SK-N-SH (cell line): ENCODE measurements at regions not wholly inside any gene's neighbourhood (a gene's known extent, or its start where the extent isn't known, plus 50 kb on each side); places are given as distances from the start of the nearest gene placed in this dataset.

Experiments used
- CTCF ChIA-PET: fragments of 300-600, 350-600 bp; formaldehyde crosslinking; extraction: SDS; loops from one replicate; lab custom pipeline; 2021; lab: Yijun Ruan, JAX
- POLR2A ChIA-PET: fragments of 350-600 bp; sonication (Branson Sonifier 250); formaldehyde crosslinking; extraction: SDS; loops from one replicate; lab custom pipeline; 2020; ENCODE audit warnings: antibody characterized with exemption, inconsistent platforms; lab: Yijun Ruan, JAX
- DNase-seq: peaks from one replicate; pipeline ENCODE4 v3.0.0; 2012
- H2AFZ ChIP-seq: fragments of 200-600 bp; sonication (generic); 2 replicates; pipeline ENCODE4 v1.8.1; 2016; ENCODE audit warnings: antibody characterized with exemption, mild to moderate bottlenecking, low read depth
- H3F3A ChIP-seq: fragments of 200-600 bp; sonication (generic); replicated peaks from 2 replicates; pipeline ENCODE3; 2016; ENCODE audit warnings: antibody characterized with exemption, mild to moderate bottlenecking; ENCODE audit not compliant: insufficient read depth
- H3K27ac ChIP-seq, 2 experiments: fragments of 200-500 bp in 1 of 2; fragments of 200-600 bp in 1 of 2; sonication (Bioruptor generic) in 1 of 2; sonication (generic), shearing (Covaris generic) in 1 of 2; 2 replicates each; pipeline versions ENCODE4 v1.5.1 to v1.6.1; 2014 to 2016; ENCODE audit warnings: low read depth in 2 of 2, inconsistent platforms in 1 of 2, low read length in 1 of 2, mild to moderate bottlenecking in 1 of 2, mixed read lengths in 1 of 2
- H3K27me3 ChIP-seq: fragments of 200-600 bp; sonication (generic), shearing (Covaris generic); 2 replicates; pipeline ENCODE4 v1.6.1; 2016; ENCODE audit warnings: mixed run types; ENCODE audit not compliant: insufficient read depth
- H3K36me3 ChIP-seq, 2 experiments: fragments of 200-500 bp in 1 of 2; fragments of 200-600 bp in 1 of 2; sonication (Bioruptor generic) in 1 of 2; sonication (generic) in 1 of 2; replicated peaks in 1 of 2; 2 replicates each; pipeline versions ENCODE3 to v1.5.1; 2014 to 2016; ENCODE audit warnings: low read length in 1 of 2, mild to moderate bottlenecking in 1 of 2; ENCODE audit not compliant: insufficient read depth in 2 of 2, control insufficient read depth in 1 of 2
- H3K4me1 ChIP-seq, 2 experiments: fragments of 200-500 bp in 1 of 2; fragments of 200-600 bp in 1 of 2; sonication (Bioruptor generic) in 1 of 2; sonication (generic), shearing (Covaris generic) in 1 of 2; 2 replicates each; pipeline versions ENCODE4 v1.5.1 to v1.6.1; 2014 to 2016; ENCODE audit warnings: low read depth in 1 of 2, low read length in 1 of 2, mixed run types in 1 of 2; ENCODE audit not compliant: insufficient read depth in 2 of 2, control insufficient read depth in 1 of 2
- H3K4me2 ChIP-seq: fragments of 200-600 bp; sonication (generic), shearing (Covaris generic); 2 replicates; pipeline ENCODE4 v1.6.1; 2017; ENCODE audit warnings: mixed run types
- H3K4me3 ChIP-seq, 2 experiments: fragments of 200-500 bp in 1 of 2; fragments of 200-600 bp in 1 of 2; sonication (Bioruptor generic) in 1 of 2; sonication (generic), shearing (Covaris generic) in 1 of 2; 2 replicates each; pipeline versions ENCODE4 v1.5.1 to v1.8.1; 2014 to 2016; ENCODE audit warnings: low read depth in 2 of 2, inconsistent platforms in 1 of 2, low read length in 1 of 2, mild to moderate bottlenecking in 1 of 2, mixed read lengths in 1 of 2, moderate library complexity in 1 of 2
- H3K79me2 ChIP-seq: fragments of 200-600 bp; sonication (generic); 2 replicates; pipeline ENCODE4 v1.8.1; 2017; ENCODE audit warnings: mild to moderate bottlenecking; ENCODE audit not compliant: insufficient read depth
- H3K9ac ChIP-seq: fragments of 200-600 bp; sonication (generic); 2 replicates; pipeline ENCODE4 v1.6.1; 2017; ENCODE audit warnings: mixed run types
- H3K9me2 ChIP-seq: fragments of 200-600 bp; sonication (generic); 2 replicates; pipeline ENCODE4 v1.6.1; 2017; ENCODE audit warnings: mixed run types
- H3K9me3 ChIP-seq: fragments of 200-600 bp; sonication (generic); 2 replicates; pipeline ENCODE4 v1.6.1; 2017; ENCODE audit warnings: mixed run types, mild to moderate bottlenecking, moderate library complexity
- H4K20me1 ChIP-seq: fragments of 200-600 bp; sonication (generic); 2 replicates; pipeline ENCODE4 v1.6.1; 2017; ENCODE audit warnings: mild to moderate bottlenecking, mixed run types; ENCODE audit not compliant: insufficient read depth
- ELF1 ChIP-seq: IDR thresholded peaks from 2 replicates; pipeline ENCODE4 v1.4.0; 2012
- EP300 ChIP-seq, 2 experiments: IDR thresholded peaks; 2 replicates each; pipeline versions ENCODE4 v1.4.0 to v1.6.1; 2012; ENCODE audit warnings: borderline replicate concordance in 1 of 2, low read depth in 1 of 2, low read length in 1 of 2
- EZH2phosphoT487 ChIP-seq: fragments of 200-600 bp; sonication (generic); IDR thresholded peaks from 2 replicates; pipeline ENCODE4 v1.6.1; 2017; ENCODE audit warnings: low read depth, mixed run types, mild to moderate bottlenecking, antibody characterized with exemption, moderate library complexity, borderline replicate concordance
- FOXJ3 ChIP-seq: sonication (generic); formaldehyde crosslinking; IDR thresholded peaks from 2 replicates; pipeline ENCODE4 v1.5.1; 2020; ENCODE audit warnings: mild to moderate bottlenecking, missing genetic modification reagents
- FOXM1 ChIP-seq: IDR thresholded peaks from 2 replicates; pipeline ENCODE4 v1.4.0; 2012; ENCODE audit warnings: low read depth, mild to moderate bottlenecking
- GABPA ChIP-seq: IDR thresholded peaks from 2 replicates; pipeline ENCODE4 v1.4.0; 2012; ENCODE audit warnings: low read depth, mild to moderate bottlenecking
- GATA2 ChIP-seq: sonication (generic); formaldehyde crosslinking; IDR thresholded peaks from 2 replicates; pipeline ENCODE4 v1.5.0; 2020; ENCODE audit warnings: mild to moderate bottlenecking, missing genetic modification reagents
- MEF2A ChIP-seq: IDR thresholded peaks from 2 replicates; pipeline ENCODE4 v1.4.0; 2012; ENCODE audit warnings: low read depth, borderline replicate concordance
- NFIC ChIP-seq: IDR thresholded peaks from 2 replicates; pipeline ENCODE4 v1.4.0; 2012; ENCODE audit warnings: borderline replicate concordance
- POLR2AphosphoS5 ChIP-seq: IDR thresholded peaks from 2 replicates; pipeline ENCODE4 v1.6.1; 2012; ENCODE audit warnings: low read depth, low read length
- RAD21 ChIP-seq: IDR thresholded peaks from 2 replicates; pipeline ENCODE4 v1.6.1; 2012; ENCODE audit warnings: mild to moderate bottlenecking, low read length
- RCOR1 ChIP-seq: fragments of 150-350 bp; IDR thresholded peaks from 2 replicates; pipeline ENCODE4 v1.6.1; 2017; ENCODE audit warnings: antibody characterized with exemption, low read length
- RXRA ChIP-seq: IDR thresholded peaks from 2 replicates; pipeline ENCODE4 v1.4.0; 2012; ENCODE audit warnings: low read depth, mild to moderate bottlenecking, borderline replicate concordance
- SIN3A ChIP-seq: IDR thresholded peaks from 2 replicates; pipeline ENCODE4 v1.6.1; 2012; ENCODE audit warnings: low read depth, mild to moderate bottlenecking, low read length, moderate library complexity, borderline replicate concordance
- SMC3 ChIP-seq: IDR thresholded peaks from 2 replicates; pipeline ENCODE4 v1.6.1; 2012; ENCODE audit warnings: low read depth, low read length, improper control_type of control experiment
- TCF12 ChIP-seq: IDR thresholded peaks from 2 replicates; pipeline ENCODE4 v1.4.0; 2012
- YY1 ChIP-seq: IDR thresholded peaks from 2 replicates; pipeline ENCODE4 v1.4.0; 2012; ENCODE audit warnings: low read depth, mild to moderate bottlenecking
- WGBS: methylation state at CpG from one replicate; pipeline ENCODE4 v1.1.6; 2017; ENCODE audit warnings: low lambda C conversion rate; 5-methylcytosine and 5-hydroxymethylcytosine counted together
- TF ChIP-seq, protein P1 (sequence below): fragments of 150-350 bp; IDR thresholded peaks from 2 replicates; pipeline ENCODE4 v1.6.1; 2016; ENCODE audit warnings: mild to moderate bottlenecking, low read depth, low read length
- TF ChIP-seq, protein P2 (sequence below): IDR thresholded peaks from 2 replicates; pipeline ENCODE4 v1.4.0; 2012; ENCODE audit warnings: low read depth, borderline replicate concordance
- TF ChIP-seq, protein P3 (sequence below): fragments of 200-600 bp; sonication (generic); IDR thresholded peaks from 2 replicates; pipeline ENCODE4 v1.6.1; 2017; ENCODE audit warnings: antibody characterized with exemption, mild to moderate bottlenecking, moderate library complexity

DNA sequence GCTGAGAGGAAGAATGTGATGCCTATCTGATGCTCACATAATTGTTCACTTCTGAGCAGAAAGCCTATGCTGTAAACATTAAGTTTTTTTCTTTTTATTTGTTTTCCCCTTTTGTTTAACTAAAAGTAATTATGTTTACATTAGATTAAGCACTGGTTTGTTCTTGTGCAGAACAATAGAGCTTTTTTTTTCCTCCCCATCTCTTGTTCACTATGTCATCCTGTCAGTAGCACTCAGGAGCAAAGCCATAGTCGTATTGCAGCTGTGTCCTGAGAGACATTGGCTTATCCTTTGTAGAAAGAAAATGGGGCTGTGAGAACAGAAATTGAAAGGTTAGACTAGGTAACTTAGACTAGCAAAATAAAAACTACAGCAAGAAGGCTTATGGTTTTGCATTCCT, 301.8 kb upstream of the RAG2 start:
- ChIA-PET POLR2A (no interaction called here), CTCF (interaction anchor here (0.9 kb wide), 1 partner anchor 152 kb away, joined by 4 read pairs; no protein-coding TSS in a partner anchor)
- Histone ChIP-seq H3K27ac (no peak overlapping the region), H3K36me3 (no peaks in the 10 kb centered on the region), H4K20me1 (no peaks in the 10 kb centered on the region), H3K9me2 (no peaks in the 10 kb centered on the region), H2AFZ (no peak overlapping the region), H3K9ac (no peak overlapping the region), H3F3A (no peaks in the 10 kb centered on the region), H3K4me1 (no peaks in the 10 kb centered on the region; a peak in 1 of 4 replicates), H3K79me2 (no peaks in the 10 kb centered on the region), H3K9me3 (no peaks in the 10 kb centered on the region), H3K4me3 (no peak overlapping the region), H3K27me3 (no peaks in the 10 kb centered on the region), H3K4me2 (no peak overlapping the region)
- TF ChIP-seq, protein P1, sequence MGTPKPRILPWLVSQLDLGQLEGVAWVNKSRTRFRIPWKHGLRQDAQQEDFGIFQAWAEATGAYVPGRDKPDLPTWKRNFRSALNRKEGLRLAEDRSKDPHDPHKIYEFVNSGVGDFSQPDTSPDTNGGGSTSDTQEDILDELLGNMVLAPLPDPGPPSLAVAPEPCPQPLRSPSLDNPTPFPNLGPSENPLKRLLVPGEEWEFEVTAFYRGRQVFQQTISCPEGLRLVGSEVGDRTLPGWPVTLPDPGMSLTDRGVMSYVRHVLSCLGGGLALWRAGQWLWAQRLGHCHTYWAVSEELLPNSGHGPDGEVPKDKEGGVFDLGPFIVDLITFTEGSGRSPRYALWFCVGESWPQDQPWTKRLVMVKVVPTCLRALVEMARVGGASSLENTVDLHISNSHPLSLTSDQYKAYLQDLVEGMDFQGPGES, result no peak
- TF ChIP-seq, protein P2, sequence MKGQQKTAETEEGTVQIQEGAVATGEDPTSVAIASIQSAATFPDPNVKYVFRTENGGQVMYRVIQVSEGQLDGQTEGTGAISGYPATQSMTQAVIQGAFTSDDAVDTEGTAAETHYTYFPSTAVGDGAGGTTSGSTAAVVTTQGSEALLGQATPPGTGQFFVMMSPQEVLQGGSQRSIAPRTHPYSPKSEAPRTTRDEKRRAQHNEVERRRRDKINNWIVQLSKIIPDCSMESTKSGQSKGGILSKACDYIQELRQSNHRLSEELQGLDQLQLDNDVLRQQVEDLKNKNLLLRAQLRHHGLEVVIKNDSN, result no peak
- TF ChIP-seq MEF2A (no peak), SMC3 (no peak), FOXM1 (no peak), POLR2AphosphoS5 (no peak), SIN3A (no peak), GATA2 (CRISPR knock-in tag) (no peak), ELF1 (no peak), YY1 (no peak), FOXJ3 (CRISPR knock-in tag) (no peak), NFIC (no peak), EZH2phosphoT487 (no peak), RAD21 (no peak), EP300 (IDR thresholded peaks at IDR 0.05; ENCODE audit: borderline replicate concordance in 1 of 2, low read depth in 1 of 2, low read length in 1 of 2) (no peak), TCF12 (no peak), RCOR1 (no peak), GABPA (no peak), RXRA (no peak)
- TF ChIP-seq, protein P3, sequence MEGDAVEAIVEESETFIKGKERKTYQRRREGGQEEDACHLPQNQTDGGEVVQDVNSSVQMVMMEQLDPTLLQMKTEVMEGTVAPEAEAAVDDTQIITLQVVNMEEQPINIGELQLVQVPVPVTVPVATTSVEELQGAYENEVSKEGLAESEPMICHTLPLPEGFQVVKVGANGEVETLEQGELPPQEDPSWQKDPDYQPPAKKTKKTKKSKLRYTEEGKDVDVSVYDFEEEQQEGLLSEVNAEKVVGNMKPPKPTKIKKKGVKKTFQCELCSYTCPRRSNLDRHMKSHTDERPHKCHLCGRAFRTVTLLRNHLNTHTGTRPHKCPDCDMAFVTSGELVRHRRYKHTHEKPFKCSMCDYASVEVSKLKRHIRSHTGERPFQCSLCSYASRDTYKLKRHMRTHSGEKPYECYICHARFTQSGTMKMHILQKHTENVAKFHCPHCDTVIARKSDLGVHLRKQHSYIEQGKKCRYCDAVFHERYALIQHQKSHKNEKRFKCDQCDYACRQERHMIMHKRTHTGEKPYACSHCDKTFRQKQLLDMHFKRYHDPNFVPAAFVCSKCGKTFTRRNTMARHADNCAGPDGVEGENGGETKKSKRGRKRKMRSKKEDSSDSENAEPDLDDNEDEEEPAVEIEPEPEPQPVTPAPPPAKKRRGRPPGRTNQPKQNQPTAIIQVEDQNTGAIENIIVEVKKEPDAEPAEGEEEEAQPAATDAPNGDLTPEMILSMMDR, result no peak
- no peak for DNase-seq
- WGBS, result 9% methylated on average over 1 of the region's 1 CpG
